Skeletal muscle satellite cell (primary cell): ENCODE measurements at regions not wholly inside any gene's neighbourhood (a gene's known extent, or its start where the extent isn't known, plus 50 kb on each side); places are given as distances from the start of the nearest gene placed in this dataset.

Experiments
- H3K27me3 ChIP-seq: 2 replicates; pipeline ENCODE4 v1.7.0; 2013; ENCODE audit warnings: low read length; ENCODE audit not compliant: control insufficient read depth, insufficient read depth
- H3K36me3 ChIP-seq: 2 replicates; pipeline ENCODE4 v1.7.0; 2013; ENCODE audit warnings: mild to moderate bottlenecking, control low read depth, low read length; ENCODE audit not compliant: insufficient read depth
- H3K4me1 ChIP-seq: 2 replicates; pipeline ENCODE4 v1.7.0; 2013; ENCODE audit warnings: low read length; ENCODE audit not compliant: control insufficient read depth, insufficient read depth
- H3K4me2 ChIP-seq: 2 replicates; pipeline ENCODE4 v1.7.0; 2013; ENCODE audit warnings: mild to moderate bottlenecking, low read length
- H3K4me3 ChIP-seq: 2 replicates; pipeline ENCODE4 v1.7.0; 2013; ENCODE audit warnings: low read length
- H3K9ac ChIP-seq: 2 replicates; pipeline ENCODE4 v1.7.0; 2013; ENCODE audit warnings: mild to moderate bottlenecking, low read depth, low read length, moderate library complexity
- H3K9me3 ChIP-seq: replicated peaks from 2 replicates; pipeline ENCODE4 v1.7.0; 2013; ENCODE audit warnings: mild to moderate bottlenecking, control low read depth, low read length

- H3K36me3 ChIP-seq: no peaks in the 10 kb centered on the region
- H3K27me3 ChIP-seq: no peaks in the 10 kb centered on the region
- no peaks in the 10 kb centered on the region for H3K4me1 ChIP-seq
- no peak overlapping the region for H3K4me2 ChIP-seq
- no peak overlapping the region for H3K4me3 ChIP-seq
- H3K9me3 ChIP-seq: peaks cover 27% of the 10 kb centered on the region
- H3K9ac ChIP-seq: no peak overlapping the region
These were observed 271.8 kb downstream of the ALG10 start for GRCh38 chr12:34294137-34294536.

- H3K9me3 ChIP-seq: peaks cover 27% of the 10 kb centered on the region
- H3K36me3 ChIP-seq: no peaks in the 10 kb centered on the region
- H3K4me3 ChIP-seq: no peak overlapping the region
- H3K27me3 ChIP-seq: no peaks in the 10 kb centered on the region
- no peaks in the 10 kb centered on the region for H3K4me1 ChIP-seq
- H3K4me2 ChIP-seq: no peak overlapping the region
- H3K9ac ChIP-seq: no peak overlapping the region
These were observed 272.5 kb downstream of the ALG10 start for GRCh38 chr12:34294671-34295365.

DNA sequence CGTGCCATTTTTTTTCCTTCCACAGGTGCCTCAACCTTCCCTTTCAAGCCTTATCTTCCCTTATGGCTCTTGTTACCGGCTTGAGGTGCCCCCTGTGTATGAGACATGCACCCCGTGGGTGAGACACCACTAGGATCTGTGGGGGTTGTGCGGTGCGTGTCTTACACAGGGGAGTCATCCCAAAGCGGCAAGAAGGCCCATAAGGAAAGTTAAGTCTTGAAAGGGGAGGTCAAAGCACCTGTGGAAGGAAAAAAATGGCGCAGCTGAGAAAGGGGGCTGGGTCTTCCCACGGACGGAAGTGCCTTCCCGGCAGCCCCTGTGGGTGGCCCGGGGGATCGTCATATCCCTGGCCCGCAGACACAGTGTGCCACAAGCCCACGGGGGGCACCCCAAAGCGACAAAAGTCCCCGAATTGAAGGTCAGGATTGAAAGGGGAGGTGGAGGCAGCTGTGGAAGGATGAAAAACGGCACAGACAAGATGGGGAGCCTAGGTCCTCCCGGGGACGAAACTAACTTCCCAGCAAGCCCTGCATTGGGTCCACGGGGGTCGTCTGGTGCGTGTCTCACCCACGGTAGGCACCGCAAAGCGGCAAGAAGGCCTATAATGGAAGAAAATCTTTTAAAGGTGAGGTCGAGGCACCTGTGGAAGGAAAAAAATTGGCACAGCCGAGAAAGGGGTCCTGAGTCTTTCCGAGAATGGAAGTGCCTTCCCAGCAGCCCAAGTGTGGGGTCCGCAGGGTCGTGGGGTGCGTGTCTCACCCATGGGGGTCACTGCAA lies 273.3 kb downstream of the ALG10 start:
- Histone ChIP-seq H3K4me3 (no peak overlapping the region), H3K27me3 (no peaks in the 10 kb centered on the region), H3K36me3 (no peaks in the 10 kb centered on the region), H3K9ac (no peak overlapping the region), H3K4me2 (no peak overlapping the region), H3K4me1 (no peaks in the 10 kb centered on the region), H3K9me3 (peaks cover 27% of the 10 kb centered on the region)

GRCh38 chr12:34296143-34297041 lies 274.1 kb downstream of the ALG10 start:
- Histone ChIP-seq H3K9me3 (peaks cover 28% of the 10 kb centered on the region), H3K4me2 (no peak overlapping the region), H3K4me1 (no peaks in the 10 kb centered on the region), H3K36me3 (no peaks in the 10 kb centered on the region), H3K27me3 (no peaks in the 10 kb centered on the region), H3K4me3 (no peak overlapping the region), H3K9ac (no peak overlapping the region)

DNA sequence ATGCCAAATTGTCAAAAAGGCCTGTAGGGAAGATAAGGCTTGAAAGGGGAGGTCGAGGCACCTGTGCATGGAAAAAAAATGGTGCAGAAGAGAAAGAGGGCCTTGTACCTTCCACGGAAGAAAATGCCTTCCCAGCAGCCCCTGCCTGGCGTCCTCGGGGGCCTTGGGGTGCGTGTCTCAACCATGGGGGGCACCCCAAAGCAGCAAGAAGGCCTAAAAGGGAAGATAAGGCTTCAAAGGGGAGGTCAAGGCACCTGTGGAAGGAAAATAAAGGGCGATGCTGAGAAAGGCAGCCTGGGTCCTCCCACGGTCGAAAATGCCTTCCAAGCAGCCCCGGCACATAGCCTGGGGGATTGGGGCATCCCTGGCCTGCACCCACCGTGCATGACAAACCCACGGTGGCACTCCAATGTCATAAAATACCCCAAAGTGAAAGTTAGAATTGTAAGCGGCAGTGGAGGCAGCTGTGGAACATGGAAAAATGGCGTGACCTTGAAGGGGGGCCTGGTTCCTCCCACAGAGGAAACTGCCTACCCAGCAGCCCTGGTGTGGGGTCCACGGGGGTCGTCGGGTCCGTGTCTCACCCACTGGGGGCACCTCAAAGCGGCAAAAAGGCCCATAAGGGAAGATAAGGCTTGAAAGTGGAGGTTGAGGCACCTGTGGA lies 275.0 kb downstream of the ALG10 start:
- Histone ChIP-seq H3K9me3 (peaks cover 33% of the 10 kb centered on the region), H3K36me3 (no peaks in the 10 kb centered on the region), H3K4me1 (no peaks in the 10 kb centered on the region), H3K27me3 (no peaks in the 10 kb centered on the region), H3K9ac (no peak overlapping the region), H3K4me2 (no peak overlapping the region), H3K4me3 (no peak overlapping the region)

GRCh38 chr12:34297790-34298164 lies 275.5 kb downstream of the ALG10 start:
- Histone ChIP-seq H3K9ac (no peak overlapping the region), H3K4me2 (no peak overlapping the region), H3K36me3 (no peaks in the 10 kb centered on the region), H3K9me3 (peaks cover 32% of the 10 kb centered on the region), H3K27me3 (no peaks in the 10 kb centered on the region), H3K4me3 (no peak overlapping the region), H3K4me1 (no peaks in the 10 kb centered on the region)

- Histone ChIP-seq H3K4me2 (no peak overlapping the region), H3K4me3 (no peak overlapping the region), H3K27me3 (no peaks in the 10 kb centered on the region), H3K4me1 (no peaks in the 10 kb centered on the region), H3K9me3 (peaks cover 30% of the 10 kb centered on the region), H3K36me3 (no peaks in the 10 kb centered on the region), H3K9ac (no peak overlapping the region)
These were observed 276.1 kb downstream of the ALG10 start for GRCh38 chr12:34298176-34298970.

DNA sequence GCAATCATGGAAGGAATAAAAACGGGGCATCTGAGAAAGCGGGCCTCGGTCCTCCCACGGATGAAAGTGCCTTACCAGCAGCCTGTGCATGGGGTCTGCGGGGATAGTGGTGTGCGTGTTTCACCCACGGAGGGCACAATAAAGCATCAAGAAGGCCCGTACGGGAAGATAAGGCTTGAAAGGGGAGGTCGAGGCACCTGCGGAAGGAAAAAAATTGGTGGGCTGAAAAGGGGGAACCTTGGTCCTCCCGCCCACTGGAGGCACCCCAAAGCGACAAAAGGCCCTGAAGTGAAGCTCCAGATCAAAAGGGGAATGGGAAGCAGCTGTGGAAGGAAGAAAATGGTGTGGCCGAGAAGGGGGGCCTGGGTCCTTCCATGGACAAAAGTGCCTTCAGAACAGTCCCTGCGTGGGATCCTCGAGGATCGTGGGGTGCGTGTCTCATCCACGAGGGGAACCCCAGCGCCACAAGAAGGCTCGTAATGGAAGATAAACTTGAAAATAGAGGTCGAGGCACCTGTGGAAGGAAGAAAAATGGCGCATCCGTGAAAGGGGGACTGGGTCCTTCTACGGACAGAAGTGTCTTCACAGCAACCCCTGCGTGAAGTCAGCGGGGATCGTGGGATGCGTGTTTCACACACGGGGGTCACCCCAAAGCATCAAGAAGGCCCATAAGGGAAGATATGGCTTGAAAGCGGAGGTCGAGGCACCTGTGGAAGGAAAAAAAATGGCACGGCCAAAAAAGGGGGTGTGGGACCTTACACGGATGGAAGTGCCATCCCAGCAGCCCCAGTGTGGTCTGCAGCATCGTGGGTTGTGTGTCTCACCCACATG lies 276.9 kb downstream of the ALG10 start:
- no peak overlapping the region for H3K9ac ChIP-seq
- H3K36me3 ChIP-seq: no peaks in the 10 kb centered on the region
- peaks cover 32% of the 10 kb centered on the region for H3K9me3 ChIP-seq
- no peak overlapping the region for H3K4me2 ChIP-seq
- no peaks in the 10 kb centered on the region for H3K27me3 ChIP-seq
- H3K4me1 ChIP-seq: no peaks in the 10 kb centered on the region
- no peak overlapping the region for H3K4me3 ChIP-seq

- H3K36me3 ChIP-seq: no peaks in the 10 kb centered on the region
These were observed 277.5 kb downstream of the ALG10 start for GRCh38 chr12:34299802-34300193.

More at GRCh38 chr12:34299802-34300193, 277.5 kb downstream of the ALG10 start:
- H3K27me3 ChIP-seq: no peaks in the 10 kb centered on the region
- H3K4me2 ChIP-seq: no peak overlapping the region
- no peaks in the 10 kb centered on the region for H3K4me1 ChIP-seq
- no peak overlapping the region for H3K4me3 ChIP-seq
- peaks cover 34% of the 10 kb centered on the region for H3K9me3 ChIP-seq
- H3K9ac ChIP-seq: no peak overlapping the region
